ENCODE measurements at regions not wholly inside any gene's neighbourhood (a gene's known extent, or its start where the extent isn't known, plus 50 kb on each side); places are given as distances from the start of the nearest gene placed in this dataset.

DNA sequence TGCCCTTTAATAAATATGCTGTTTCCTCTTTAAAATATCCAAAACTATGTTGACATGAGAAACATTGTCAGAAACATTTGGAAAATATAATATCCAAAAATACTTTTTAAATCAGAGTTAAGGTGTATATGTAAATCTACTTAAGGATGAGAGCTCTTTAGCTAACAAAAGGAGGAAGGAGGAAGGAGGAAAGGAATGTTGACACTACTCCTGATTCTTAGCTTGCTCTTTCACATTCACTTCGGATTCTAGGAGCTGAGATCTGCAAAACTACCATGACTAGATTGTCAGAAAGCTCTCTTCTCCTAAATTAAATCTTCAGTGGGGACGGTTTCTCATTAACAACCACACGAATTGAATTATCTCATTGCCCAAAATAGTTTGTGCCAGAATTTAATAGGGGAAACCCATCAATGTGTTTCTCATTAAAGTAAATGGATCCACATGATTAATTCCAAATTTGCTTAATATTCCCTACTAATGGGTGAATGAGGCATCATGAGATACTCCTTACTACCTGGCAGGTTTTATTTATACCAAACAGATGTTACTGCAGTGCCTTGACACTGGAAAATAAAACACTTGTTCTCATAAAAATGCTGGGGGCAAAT lies 509.1 kb downstream of the MBD2 start:
- H3K4me3 ChIP-seq (ENCODE audit: low read depth, poor library complexity, severe bottlenecking): no peak overlapping the region
- WGBS, 2 donors: 20 to 22% methylated on average over 3 of the region's 3 CpGs
- TF ChIP-seq, protein P1, sequence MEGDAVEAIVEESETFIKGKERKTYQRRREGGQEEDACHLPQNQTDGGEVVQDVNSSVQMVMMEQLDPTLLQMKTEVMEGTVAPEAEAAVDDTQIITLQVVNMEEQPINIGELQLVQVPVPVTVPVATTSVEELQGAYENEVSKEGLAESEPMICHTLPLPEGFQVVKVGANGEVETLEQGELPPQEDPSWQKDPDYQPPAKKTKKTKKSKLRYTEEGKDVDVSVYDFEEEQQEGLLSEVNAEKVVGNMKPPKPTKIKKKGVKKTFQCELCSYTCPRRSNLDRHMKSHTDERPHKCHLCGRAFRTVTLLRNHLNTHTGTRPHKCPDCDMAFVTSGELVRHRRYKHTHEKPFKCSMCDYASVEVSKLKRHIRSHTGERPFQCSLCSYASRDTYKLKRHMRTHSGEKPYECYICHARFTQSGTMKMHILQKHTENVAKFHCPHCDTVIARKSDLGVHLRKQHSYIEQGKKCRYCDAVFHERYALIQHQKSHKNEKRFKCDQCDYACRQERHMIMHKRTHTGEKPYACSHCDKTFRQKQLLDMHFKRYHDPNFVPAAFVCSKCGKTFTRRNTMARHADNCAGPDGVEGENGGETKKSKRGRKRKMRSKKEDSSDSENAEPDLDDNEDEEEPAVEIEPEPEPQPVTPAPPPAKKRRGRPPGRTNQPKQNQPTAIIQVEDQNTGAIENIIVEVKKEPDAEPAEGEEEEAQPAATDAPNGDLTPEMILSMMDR (IDR thresholded peaks at IDR 0.05): no peak
- no peak for TF ChIP-seq POLR2A (IDR thresholded peaks at IDR 0.05)
- no peak for DNase-seq (ENCODE audit: low spot score in 2 of 2)
- intact Hi-C loops (cut with DNase I; ENCODE audit: low total_unique reads): no loop called here

DNA sequence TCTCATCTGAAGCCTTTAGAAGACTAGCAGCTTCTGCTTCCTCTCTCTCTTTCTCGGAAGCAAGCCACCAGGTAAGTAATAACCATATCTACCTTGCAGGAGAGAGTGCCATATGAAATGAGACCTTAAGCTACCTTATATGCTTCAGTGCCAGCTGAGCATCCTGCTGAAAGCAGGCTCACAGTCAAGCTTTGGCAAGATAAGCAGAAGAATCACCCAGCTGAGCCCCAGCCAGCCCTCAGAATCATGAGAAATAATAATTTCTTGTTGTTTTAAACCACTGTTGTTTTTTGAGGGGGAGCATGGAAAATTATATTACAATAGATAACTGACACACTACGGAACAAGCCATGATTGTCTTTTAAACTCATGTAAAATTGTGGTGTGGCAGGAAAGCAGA lies 514.4 kb downstream of the MBD2 start:
- TF ChIP-seq POLR2A (IDR thresholded peaks at IDR 0.05): no peak
- TF ChIP-seq, protein P1 (IDR thresholded peaks at IDR 0.05): no peak
- WGBS, 2 donors: 80 to 88% methylated on average over 2 of the region's 2 CpGs
- DNase-seq (ENCODE audit: low spot score in 2 of 2): no peak
- intact Hi-C loops (cut with DNase I; ENCODE audit: low total_unique reads): no loop called here
- no peak overlapping the region for H3K4me3 ChIP-seq (ENCODE audit: low read depth, poor library complexity, severe bottlenecking)

DNA sequence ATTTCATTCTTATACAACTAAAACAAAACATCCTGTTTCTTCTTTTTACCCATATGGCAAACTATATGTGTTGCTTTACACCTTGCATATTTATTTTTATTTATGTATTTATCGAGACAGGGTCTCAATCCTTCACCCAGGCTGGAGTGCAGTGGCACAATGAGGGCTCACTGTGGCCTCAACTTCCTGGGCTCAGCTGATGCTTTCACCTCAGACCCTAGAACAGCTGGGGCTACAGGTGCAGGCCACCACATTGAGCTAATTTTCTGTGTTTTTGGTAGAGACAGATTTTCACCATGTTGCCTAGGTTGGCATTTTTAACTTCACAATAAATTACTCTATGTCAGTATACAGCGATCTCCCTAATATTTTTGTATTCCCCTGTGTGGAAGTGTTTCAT lies 522.0 kb downstream of the MBD2 start:
- intact Hi-C loops (cut with DNase I; ENCODE audit: low total_unique reads): no loop called here
- DNase-seq (ENCODE audit: low spot score in 2 of 2): no peak
- no peak for TF ChIP-seq POLR2A (IDR thresholded peaks at IDR 0.05)
- TF ChIP-seq, protein P1 (IDR thresholded peaks at IDR 0.05): no peak
- H3K4me3 ChIP-seq (ENCODE audit: low read depth, poor library complexity, severe bottlenecking): no peak overlapping the region
- WGBS, 2 donors: 93% methylated on average over 2 of the region's 2 CpGs

DNA sequence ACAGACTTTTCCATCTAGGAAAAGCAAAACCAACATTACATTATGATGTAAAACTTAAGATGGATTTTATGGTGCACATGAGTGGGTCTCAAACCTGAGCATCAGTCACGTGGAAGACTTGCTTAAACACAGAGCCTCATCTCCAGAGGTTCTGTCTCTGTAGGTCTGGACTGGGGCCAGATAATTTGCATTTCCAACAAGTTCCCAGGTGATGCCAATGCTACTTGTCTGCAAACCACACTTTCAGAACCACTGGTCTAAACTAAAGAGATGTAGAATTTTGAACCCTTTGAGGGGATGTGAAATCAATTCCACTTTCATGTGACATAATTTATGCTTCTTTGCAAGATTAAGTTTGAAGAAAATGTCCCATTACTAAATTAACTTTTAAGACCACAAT lies 522.8 kb downstream of the MBD2 start:
- DNase-seq (ENCODE audit: low spot score in 2 of 2): no peak
- TF ChIP-seq, protein P1 (IDR thresholded peaks at IDR 0.05): no peak
- no peak for TF ChIP-seq POLR2A (IDR thresholded peaks at IDR 0.05)
- 42 to 60% methylated on average over 1 of the region's 1 CpG for WGBS, 2 donors
- no peak overlapping the region for H3K4me3 ChIP-seq (ENCODE audit: low read depth, poor library complexity, severe bottlenecking)
- intact Hi-C loops (cut with DNase I; ENCODE audit: low total_unique reads): no loop called here

DNA sequence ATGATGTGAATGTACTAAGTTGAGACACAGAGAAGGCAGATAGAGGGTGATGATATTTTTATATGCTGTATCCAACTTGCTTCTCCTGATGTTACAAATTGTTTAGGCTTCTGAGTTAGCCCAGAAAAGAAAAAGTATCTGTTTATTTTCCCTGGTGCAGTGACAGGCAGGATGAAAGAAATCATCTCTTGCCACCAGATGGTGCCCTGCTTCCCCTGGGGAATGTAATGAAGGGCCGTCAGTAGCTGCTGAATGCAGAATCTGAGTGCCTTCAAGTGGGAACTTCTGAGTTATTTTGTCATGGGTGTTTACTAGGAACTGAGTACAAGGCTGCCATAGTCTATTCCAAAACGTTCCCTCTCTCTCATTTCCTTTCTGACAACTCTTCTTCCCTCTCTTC lies 525.6 kb downstream of the MBD2 start:
- TF ChIP-seq POLR2A (IDR thresholded peaks at IDR 0.05): no peak
- TF ChIP-seq, protein P1 (IDR thresholded peaks at IDR 0.05): no peak
- intact Hi-C loops (cut with DNase I; ENCODE audit: low total_unique reads): no loop called here
- WGBS, 2 donors: 2% methylated on average over 2 of the region's 2 CpGs

DNA sequence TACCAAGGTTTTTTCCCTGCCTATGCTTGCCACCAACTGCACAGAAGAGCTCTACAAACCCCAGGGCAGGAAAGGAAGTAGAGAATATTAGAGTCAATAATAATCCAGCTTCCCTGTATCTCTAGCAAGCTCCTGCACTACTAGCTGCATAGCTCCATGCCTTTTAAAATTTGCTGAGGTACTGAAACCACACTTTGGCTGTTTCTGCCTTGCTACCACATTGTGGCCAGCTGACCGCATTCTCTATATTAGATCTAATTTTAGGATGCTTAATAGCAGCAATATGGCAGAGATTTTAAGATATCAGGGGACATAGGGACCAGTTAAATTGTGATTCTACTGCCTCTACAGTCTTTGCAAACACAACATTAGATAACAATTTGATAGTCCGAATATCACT lies 534.6 kb downstream of the MBD2 start:
- TF ChIP-seq, protein P1 (IDR thresholded peaks at IDR 0.05): no peak
- no peak for TF ChIP-seq POLR2A (IDR thresholded peaks at IDR 0.05)
- intact Hi-C loops (cut with DNase I; ENCODE audit: low total_unique reads): no loop called here
- DNase-seq (ENCODE audit: low spot score in 2 of 2): no peak
- WGBS, 2 donors: 78 to 84% methylated on average over 2 of the region's 2 CpGs
- H3K4me3 ChIP-seq (ENCODE audit: low read depth, poor library complexity, severe bottlenecking): no peak overlapping the region

More for the DNA sequence above, 525.6 kb downstream of the MBD2 start:
- no peak for DNase-seq (ENCODE audit: low spot score in 2 of 2)
- H3K4me3 ChIP-seq (ENCODE audit: low read depth, poor library complexity, severe bottlenecking): no peak overlapping the region

Measured in lower leg skin (tissue), 4 donors.